ENCODE measurements at regions not wholly inside any gene's neighbourhood (a gene's known extent, or its start where the extent isn't known, plus 50 kb on each side); places are given as distances from the start of the nearest gene placed in this dataset.

GRCh38 chr1:87999852-88000251 lies 671.2 kb downstream of the LMO4 start:
- no peak for ATAC-seq
- Mint-ChIP-seq H3K36me3 (no peaks in the 10 kb centered on the region), H3K9me3 (no peaks in the 10 kb centered on the region), H3K4me3 (no peak overlapping the region), H3K27ac (no peak overlapping the region), H3K4me1 (no peaks in the 10 kb centered on the region)
- no peak for DNase-seq (ENCODE audit: low spot score in 2 of 2)

DNA sequence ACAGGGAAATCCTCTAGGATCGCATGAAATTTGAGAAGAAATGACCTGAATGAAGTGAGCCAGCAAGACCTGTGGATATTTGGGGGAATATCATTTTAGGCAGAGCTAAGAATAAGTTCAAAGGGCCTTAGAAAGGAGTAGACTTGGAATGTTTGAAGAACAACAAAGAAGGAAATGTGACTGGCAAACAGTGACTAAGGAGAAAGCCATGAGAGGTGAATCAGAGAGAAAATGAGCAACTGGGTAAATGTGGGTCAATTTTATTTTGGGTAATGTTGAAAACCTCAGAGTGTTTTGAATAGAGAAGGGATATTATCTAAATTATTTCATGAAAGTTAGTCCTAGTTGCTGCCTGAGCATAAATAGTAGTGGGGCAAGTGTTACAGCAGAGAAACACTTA lies 672.8 kb downstream of the LMO4 start:
- no peaks in the 10 kb centered on the region for H3K4me1 Mint-ChIP-seq
- no peaks in the 10 kb centered on the region for H3K36me3 Mint-ChIP-seq
- no peak overlapping the region for H3K4me3 Mint-ChIP-seq
- DNase-seq (ENCODE audit: low spot score in 2 of 2) (no peak), ATAC-seq (no peak)
- no peaks in the 10 kb centered on the region for H3K9me3 Mint-ChIP-seq
- H3K27ac Mint-ChIP-seq, result no peak overlapping the region

GRCh38 chr1:88003255-88003654 lies 674.6 kb downstream of the LMO4 start:
- ATAC-seq (no peak), DNase-seq (ENCODE audit: low spot score in 2 of 2) (no peak)
- H3K4me3 Mint-ChIP-seq, result no peak overlapping the region
- H3K36me3 Mint-ChIP-seq, result no peaks in the 10 kb centered on the region
- H3K9me3 Mint-ChIP-seq, result no peaks in the 10 kb centered on the region
- no peak overlapping the region for H3K27ac Mint-ChIP-seq
- no peaks in the 10 kb centered on the region for H3K4me1 Mint-ChIP-seq

- Mint-ChIP-seq H3K36me3 (no peaks in the 10 kb centered on the region), H3K9me3 (no peaks in the 10 kb centered on the region), H3K27ac (no peak overlapping the region), H3K4me1 (no peaks in the 10 kb centered on the region), H3K4me3 (no peak overlapping the region)
- ATAC-seq (no peak), DNase-seq (ENCODE audit: low spot score in 2 of 2) (no peak)
Measured at GRCh38 chr1:88009916-88010315, 674.2 kb upstream of the PKN2 start.

GRCh38 chr1:88013485-88013884 lies 670.6 kb upstream of the PKN2 start:
- H3K9me3 Mint-ChIP-seq, result no peaks in the 10 kb centered on the region
- no peak for DNase-seq (ENCODE audit: low spot score in 2 of 2)
- no peaks in the 10 kb centered on the region for H3K36me3 Mint-ChIP-seq
- no peak for ATAC-seq
- H3K27ac Mint-ChIP-seq, result no peak overlapping the region
- no peaks in the 10 kb centered on the region for H3K4me1 Mint-ChIP-seq
- H3K4me3 Mint-ChIP-seq, result no peak overlapping the region

- no peak overlapping the region for H3K4me3 Mint-ChIP-seq
- no peak for ATAC-seq
Measured at GRCh38 chr1:88014131-88014530, 669.9 kb upstream of the PKN2 start.

GRCh38 chr1:88016947-88017346 lies 667.1 kb upstream of the PKN2 start:
- DNase-seq (ENCODE audit: low spot score in 2 of 2) (no peak), ATAC-seq (no peak)
- no peak overlapping the region for H3K4me3 Mint-ChIP-seq
- no peaks in the 10 kb centered on the region for H3K36me3 Mint-ChIP-seq
- H3K9me3 Mint-ChIP-seq, result no peaks in the 10 kb centered on the region
- no peak overlapping the region for H3K27ac Mint-ChIP-seq
- no peaks in the 10 kb centered on the region for H3K4me1 Mint-ChIP-seq

More at GRCh38 chr1:88014131-88014530, 669.9 kb upstream of the PKN2 start:
- Mint-ChIP-seq H3K27ac (no peak overlapping the region), H3K36me3 (no peaks in the 10 kb centered on the region), H3K9me3 (no peaks in the 10 kb centered on the region), H3K4me1 (no peaks in the 10 kb centered on the region)
- DNase-seq (ENCODE audit: low spot score in 2 of 2), result no peak

- H3K4me1 Mint-ChIP-seq, result no peaks in the 10 kb centered on the region
- peak; percentile 26 for ATAC-seq
- no peak for DNase-seq (ENCODE audit: low spot score in 2 of 2)
- no peak overlapping the region for H3K27ac Mint-ChIP-seq
- H3K4me3 Mint-ChIP-seq, result no peak overlapping the region
- H3K36me3 Mint-ChIP-seq, result no peaks in the 10 kb centered on the region
- H3K9me3 Mint-ChIP-seq, result no peaks in the 10 kb centered on the region
Measured at GRCh38 chr1:88021529-88021928, 662.5 kb upstream of the PKN2 start.

DNA sequence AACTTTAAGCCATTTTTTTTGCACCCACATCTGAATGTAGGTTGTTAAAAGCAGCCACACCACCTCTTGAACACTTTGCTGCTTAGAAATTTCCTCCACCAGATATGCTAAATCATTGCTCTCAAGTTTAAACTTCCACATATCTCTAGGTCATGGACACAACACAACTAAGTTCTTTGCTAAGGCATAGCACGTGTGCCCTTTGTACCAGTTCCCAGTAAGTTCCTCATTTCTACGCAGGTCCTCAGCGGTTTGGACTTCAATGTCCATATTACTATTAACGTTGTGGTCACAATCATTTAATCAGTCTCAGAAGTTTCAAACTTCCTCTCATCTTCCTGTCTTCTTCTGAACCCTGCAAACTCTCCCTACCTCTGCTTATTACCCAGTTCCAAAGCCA lies 661.6 kb upstream of the PKN2 start:
- Mint-ChIP-seq H3K36me3 (no peaks in the 10 kb centered on the region), H3K4me1 (no peaks in the 10 kb centered on the region), H3K4me3 (no peak overlapping the region), H3K27ac (no peak overlapping the region), H3K9me3 (no peaks in the 10 kb centered on the region)
- DNase-seq (ENCODE audit: low spot score in 2 of 2) (no peak), ATAC-seq (no peak)

DNA sequence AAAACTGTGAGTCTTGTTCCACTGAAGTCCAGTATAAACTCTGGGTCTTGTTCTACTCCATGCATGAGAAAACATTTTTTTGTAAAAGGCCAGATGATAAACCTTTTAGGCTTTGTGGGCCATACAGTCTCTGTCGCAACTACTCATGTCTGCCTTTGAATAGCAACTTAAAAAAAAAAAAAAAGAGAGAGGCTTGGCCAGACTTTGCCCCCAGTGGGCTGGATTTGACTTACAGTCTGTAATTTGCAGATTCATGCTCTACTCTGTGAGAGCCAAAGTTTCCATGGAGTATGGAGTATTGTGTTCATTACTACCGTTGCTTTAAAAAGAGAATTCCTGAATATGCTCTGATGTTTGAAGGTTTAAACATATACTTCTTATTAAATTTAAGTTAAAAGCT lies 654.9 kb upstream of the PKN2 start:
- Mint-ChIP-seq H3K4me3 (no peak overlapping the region), H3K9me3 (no peaks in the 10 kb centered on the region), H3K4me1 (no peaks in the 10 kb centered on the region), H3K36me3 (no peaks in the 10 kb centered on the region), H3K27ac (no peak overlapping the region)
- ATAC-seq (no peak), DNase-seq (ENCODE audit: low spot score in 2 of 2) (no peak)

DNA sequence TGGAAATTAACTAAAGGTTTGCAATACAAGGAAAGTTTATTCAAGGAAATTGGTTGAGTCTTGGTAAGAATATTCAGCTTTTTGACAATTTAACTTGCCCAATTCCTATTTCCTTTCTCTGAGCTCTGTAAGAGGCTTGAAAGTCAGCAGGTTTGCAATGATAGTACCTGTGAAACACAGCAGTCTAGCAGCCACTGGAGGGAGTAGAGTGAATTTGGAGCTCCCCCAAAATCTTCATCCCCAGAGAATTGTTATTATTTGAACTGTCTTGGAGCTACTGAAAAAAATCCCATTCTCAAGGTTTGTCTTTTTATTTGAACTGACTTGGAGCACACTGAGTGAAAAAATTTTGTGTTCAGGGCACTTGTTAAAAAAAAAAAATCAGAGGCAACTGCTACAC lies 654.2 kb upstream of the PKN2 start:
- DNase-seq (ENCODE audit: low spot score in 2 of 2) (no peak), ATAC-seq (no peak)
- no peaks in the 10 kb centered on the region for H3K36me3 Mint-ChIP-seq
- no peak overlapping the region for H3K27ac Mint-ChIP-seq
- H3K9me3 Mint-ChIP-seq, result no peaks in the 10 kb centered on the region
- H3K4me3 Mint-ChIP-seq, result no peak overlapping the region
- H3K4me1 Mint-ChIP-seq, result no peaks in the 10 kb centered on the region

- peaks cover 9% of the 10 kb centered on the region for H3K9me3 Mint-ChIP-seq
- H3K4me1 Mint-ChIP-seq, result no peaks in the 10 kb centered on the region
- ATAC-seq, result peak; percentile 13
- no peak for DNase-seq (ENCODE audit: low spot score in 2 of 2)
- H3K4me3 Mint-ChIP-seq, result no peak overlapping the region
- H3K27ac Mint-ChIP-seq, result no peak overlapping the region
- no peaks in the 10 kb centered on the region for H3K36me3 Mint-ChIP-seq
Measured at GRCh38 chr1:88035578-88035977, 648.5 kb upstream of the PKN2 start.

DNA sequence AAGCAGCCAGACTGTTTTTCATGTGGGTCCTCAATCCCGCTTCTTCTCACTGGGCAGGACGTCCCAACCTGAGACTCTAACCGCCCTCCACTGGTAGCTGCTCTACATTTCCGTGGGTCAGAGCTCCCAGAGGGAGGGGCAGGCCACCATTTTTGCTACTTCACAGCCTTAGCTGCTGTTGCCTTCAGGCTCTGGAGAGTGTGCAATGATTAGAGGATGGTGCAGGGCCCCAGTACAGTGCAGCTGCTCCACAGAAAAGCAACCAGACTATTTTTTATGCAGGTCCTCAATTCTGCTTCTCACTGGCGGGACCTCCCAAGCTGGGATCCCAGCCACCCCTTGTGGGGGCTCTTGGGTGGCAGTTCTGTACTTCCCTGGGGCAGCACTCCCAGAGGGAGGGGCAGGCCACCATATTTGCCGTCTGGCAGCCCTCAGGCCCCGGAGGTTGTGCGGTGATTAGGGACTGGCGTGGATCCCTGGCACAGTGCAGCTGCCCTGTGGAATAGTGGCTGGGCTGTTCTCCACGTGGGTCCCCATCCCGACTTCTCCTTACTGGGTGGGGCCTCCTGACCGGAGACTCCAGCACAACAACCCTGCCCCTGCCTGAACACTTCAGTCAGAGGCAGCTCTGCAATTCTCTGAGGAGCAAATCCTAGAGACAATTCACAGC lies 647.6 kb upstream of the PKN2 start:
- no peaks in the 10 kb centered on the region for H3K36me3 Mint-ChIP-seq
- no peak for DNase-seq (ENCODE audit: low spot score in 2 of 2)

DNA sequence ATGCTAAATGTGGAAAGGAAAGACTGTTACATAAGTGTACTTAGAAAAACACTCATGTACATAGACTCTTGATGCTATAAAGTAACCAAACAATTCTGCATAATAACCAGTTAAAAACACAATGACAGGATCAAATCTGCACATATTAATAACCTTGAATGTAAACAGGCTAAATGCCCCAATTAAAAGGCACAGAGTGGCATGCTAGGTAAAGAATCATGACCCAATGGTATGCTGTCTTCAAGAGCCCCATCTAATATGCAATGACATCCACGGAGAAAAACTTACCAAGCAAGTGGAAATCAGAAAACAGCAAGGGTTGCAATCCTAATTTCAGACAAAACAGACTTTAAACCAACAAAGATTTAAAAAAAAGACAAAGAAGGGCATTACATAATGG lies 644.8 kb upstream of the PKN2 start:
- DNase-seq (ENCODE audit: low spot score in 2 of 2) (no peak), ATAC-seq (no peak)
- H3K4me3 Mint-ChIP-seq, result no peak overlapping the region
- peaks cover 9% of the 10 kb centered on the region for H3K9me3 Mint-ChIP-seq
- H3K4me1 Mint-ChIP-seq, result no peaks in the 10 kb centered on the region
- H3K27ac Mint-ChIP-seq, result no peak overlapping the region
- no peaks in the 10 kb centered on the region for H3K36me3 Mint-ChIP-seq

More for the DNA sequence above, 647.6 kb upstream of the PKN2 start:
- H3K27ac Mint-ChIP-seq, result no peak overlapping the region
- H3K4me1 Mint-ChIP-seq, result no peaks in the 10 kb centered on the region
- H3K4me3 Mint-ChIP-seq, result no peak overlapping the region
- ATAC-seq, result peak; percentile 8
- H3K9me3 Mint-ChIP-seq, result peaks cover 9% of the 10 kb centered on the region

DNA sequence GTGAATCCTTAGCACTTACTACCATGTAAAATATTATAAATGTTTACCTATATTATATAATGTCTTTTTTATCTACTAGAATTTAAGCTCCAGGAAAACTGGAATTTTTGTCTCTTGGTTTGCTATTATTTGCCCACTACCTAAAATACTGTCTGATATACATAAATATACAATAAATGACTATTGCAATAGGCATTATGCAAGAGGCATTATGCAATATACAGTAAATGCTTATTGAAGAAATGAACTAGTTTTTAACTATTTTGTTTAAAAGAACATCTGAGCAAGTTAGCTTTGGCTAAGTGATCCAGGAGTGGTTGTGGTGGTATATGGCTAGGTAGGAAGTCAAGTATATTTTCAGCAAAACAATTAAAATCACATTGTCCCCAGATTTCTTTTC lies 640.2 kb upstream of the PKN2 start:
- DNase-seq (ENCODE audit: low spot score in 2 of 2), result no peak
- Mint-ChIP-seq H3K4me3 (no peak overlapping the region), H3K36me3 (no peaks in the 10 kb centered on the region), H3K27ac (no peak overlapping the region), H3K4me1 (no peaks in the 10 kb centered on the region), H3K9me3 (peaks cover 4% of the 10 kb centered on the region)
- ATAC-seq, result no peak

DNA sequence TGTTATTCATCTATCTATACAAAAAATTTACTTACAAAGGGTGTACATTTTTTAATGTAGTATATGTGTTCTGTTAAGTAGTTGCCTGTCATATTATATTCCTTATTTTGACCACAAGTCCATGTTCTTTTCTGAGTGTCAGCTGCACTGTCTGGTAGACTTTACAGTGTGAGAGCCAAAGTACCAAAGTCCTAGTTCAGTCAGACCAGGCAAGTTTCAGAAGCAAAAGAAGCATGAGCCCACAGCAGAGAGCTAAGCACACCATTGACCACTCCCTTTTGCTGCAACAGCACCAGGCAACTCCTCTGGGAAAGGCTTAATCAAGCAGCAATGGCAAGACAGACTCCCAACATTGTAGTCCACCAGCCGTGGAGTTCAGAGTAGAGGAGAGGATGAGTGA lies 631.9 kb upstream of the PKN2 start:
- no peak overlapping the region for H3K4me3 Mint-ChIP-seq
- ATAC-seq (no peak), DNase-seq (ENCODE audit: low spot score in 2 of 2) (no peak)
- H3K27ac Mint-ChIP-seq, result no peak overlapping the region
- no peaks in the 10 kb centered on the region for H3K9me3 Mint-ChIP-seq
- no peaks in the 10 kb centered on the region for H3K4me1 Mint-ChIP-seq
- no peaks in the 10 kb centered on the region for H3K36me3 Mint-ChIP-seq

DNA sequence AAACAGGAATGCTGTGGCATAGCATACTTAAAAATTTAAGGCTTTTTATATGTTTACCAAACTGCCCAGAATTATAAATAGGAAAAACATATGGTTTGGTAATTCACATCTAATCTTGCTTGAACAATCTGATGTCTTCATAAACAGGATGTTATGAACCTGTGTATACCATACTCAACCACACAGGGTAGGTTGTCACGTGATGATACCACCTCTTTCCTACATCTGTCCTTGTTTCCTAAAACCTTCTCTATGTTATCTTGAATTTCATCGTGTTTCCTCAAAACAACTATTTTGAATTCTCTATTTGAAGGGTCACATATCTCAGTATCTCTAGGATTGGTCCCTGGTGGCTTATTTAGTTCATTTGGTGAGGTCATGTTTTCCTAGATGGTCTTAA lies 631.0 kb upstream of the PKN2 start:
- no peak overlapping the region for H3K4me3 Mint-ChIP-seq
- no peak for DNase-seq (ENCODE audit: low spot score in 2 of 2)
- no peak for ATAC-seq
- H3K27ac Mint-ChIP-seq, result no peak overlapping the region
- H3K4me1 Mint-ChIP-seq, result no peaks in the 10 kb centered on the region
- H3K9me3 Mint-ChIP-seq, result no peaks in the 10 kb centered on the region
- no peaks in the 10 kb centered on the region for H3K36me3 Mint-ChIP-seq

Measured in stimulated activated effector memory CD8-positive, alpha-beta T cell treated with anti-CD3 and anti-CD28 coated beads, Interleukin-12 subunit alpha, Interleukin-12 subunit beta, amount 100 ng/mL, for 72 hours (primary cell).